Ishikawa (cell line): ENCODE measurements at regions not wholly inside any gene's neighbourhood (a gene's known extent, or its start where the extent isn't known, plus 50 kb on each side); places are given as distances from the start of the nearest gene placed in this dataset.

ENCODE experiments used
- EP300 ChIP-seq: IDR thresholded peaks from 2 replicates; pipeline ENCODE4 v1.6.1; 2012; ENCODE audit warnings: borderline replicate concordance
- FOXM1 ChIP-seq: IDR thresholded peaks from 2 replicates; pipeline ENCODE4 v1.6.1; 2012; ENCODE audit warnings: low read depth, borderline replicate concordance
- RAD21 ChIP-seq: IDR thresholded peaks from 2 replicates; pipeline ENCODE4 v1.6.1; 2012; ENCODE audit warnings: low read depth
- TAF1 ChIP-seq: IDR thresholded peaks from 2 replicates; pipeline ENCODE4 v1.6.1; 2012; ENCODE audit warnings: low read depth, mild to moderate bottlenecking
- TEAD4 ChIP-seq: IDR thresholded peaks from 2 replicates; pipeline ENCODE4 v1.6.1; 2012
- ZBTB7A ChIP-seq: IDR thresholded peaks from 2 replicates; pipeline ENCODE4 v1.6.1; 2012; ENCODE audit warnings: low read depth
- TF ChIP-seq, protein P1 (sequence below): IDR thresholded peaks from 2 replicates; pipeline ENCODE4 v1.6.1; 2012; ENCODE audit warnings: low read depth, mild to moderate bottlenecking

DNA sequence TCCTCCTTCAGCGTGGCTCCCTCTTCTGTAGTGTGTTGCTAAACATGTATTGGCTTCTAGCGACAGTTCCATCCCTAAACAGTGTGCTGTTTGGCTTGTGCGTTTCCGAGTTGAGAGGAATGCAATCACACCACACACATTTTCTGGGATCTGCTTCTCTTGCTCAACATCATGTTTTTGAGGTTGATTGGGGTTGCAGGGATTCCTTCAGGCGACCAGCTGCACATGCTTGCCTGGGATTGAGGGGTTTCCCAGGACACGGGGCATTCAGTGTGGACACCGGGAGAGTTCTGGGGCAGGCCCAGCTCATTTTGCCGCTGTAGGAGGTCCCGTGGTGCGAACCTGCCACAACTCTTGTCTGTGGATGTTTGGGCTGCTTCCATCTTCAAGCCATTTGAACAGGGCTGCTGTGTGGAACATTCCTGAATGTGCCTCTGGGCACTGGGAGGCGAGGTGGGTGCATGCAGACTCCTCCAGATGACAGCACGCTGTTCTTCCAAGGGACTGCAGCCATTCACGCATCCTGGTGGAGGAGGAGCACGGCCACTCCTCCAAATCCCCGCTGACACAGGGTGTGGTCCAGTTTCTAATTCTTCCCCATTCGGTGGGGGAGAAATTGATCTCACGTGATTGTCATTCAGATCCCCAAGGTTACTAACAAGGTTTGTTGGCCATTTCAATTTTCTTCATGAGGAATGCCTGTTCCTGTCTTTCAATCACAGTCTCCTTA is 82.8 kb downstream of the PLXNA1 start:
- no peak for TF ChIP-seq EP300
- TF ChIP-seq TAF1, result no peak
- TF ChIP-seq, protein P1, sequence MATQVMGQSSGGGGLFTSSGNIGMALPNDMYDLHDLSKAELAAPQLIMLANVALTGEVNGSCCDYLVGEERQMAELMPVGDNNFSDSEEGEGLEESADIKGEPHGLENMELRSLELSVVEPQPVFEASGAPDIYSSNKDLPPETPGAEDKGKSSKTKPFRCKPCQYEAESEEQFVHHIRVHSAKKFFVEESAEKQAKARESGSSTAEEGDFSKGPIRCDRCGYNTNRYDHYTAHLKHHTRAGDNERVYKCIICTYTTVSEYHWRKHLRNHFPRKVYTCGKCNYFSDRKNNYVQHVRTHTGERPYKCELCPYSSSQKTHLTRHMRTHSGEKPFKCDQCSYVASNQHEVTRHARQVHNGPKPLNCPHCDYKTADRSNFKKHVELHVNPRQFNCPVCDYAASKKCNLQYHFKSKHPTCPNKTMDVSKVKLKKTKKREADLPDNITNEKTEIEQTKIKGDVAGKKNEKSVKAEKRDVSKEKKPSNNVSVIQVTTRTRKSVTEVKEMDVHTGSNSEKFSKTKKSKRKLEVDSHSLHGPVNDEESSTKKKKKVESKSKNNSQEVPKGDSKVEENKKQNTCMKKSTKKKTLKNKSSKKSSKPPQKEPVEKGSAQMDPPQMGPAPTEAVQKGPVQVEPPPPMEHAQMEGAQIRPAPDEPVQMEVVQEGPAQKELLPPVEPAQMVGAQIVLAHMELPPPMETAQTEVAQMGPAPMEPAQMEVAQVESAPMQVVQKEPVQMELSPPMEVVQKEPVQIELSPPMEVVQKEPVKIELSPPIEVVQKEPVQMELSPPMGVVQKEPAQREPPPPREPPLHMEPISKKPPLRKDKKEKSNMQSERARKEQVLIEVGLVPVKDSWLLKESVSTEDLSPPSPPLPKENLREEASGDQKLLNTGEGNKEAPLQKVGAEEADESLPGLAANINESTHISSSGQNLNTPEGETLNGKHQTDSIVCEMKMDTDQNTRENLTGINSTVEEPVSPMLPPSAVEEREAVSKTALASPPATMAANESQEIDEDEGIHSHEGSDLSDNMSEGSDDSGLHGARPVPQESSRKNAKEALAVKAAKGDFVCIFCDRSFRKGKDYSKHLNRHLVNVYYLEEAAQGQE, result no peak
- no peak for TF ChIP-seq ZBTB7A
- no peak for TF ChIP-seq RAD21
- no peak for TF ChIP-seq FOXM1
- TF ChIP-seq TEAD4, result no peak
